Loucy (cell line): ENCODE measurements at regions not wholly inside any gene's neighbourhood (a gene's known extent, or its start where the extent isn't known, plus 50 kb on each side); places are given as distances from the start of the nearest gene placed in this dataset.
"Not testable (repeated sequence)": the region's sequence is repeated elsewhere in the genome, so short reads cannot be mapped to it uniquely, and the experiment has no call there.

Experiments used
- H2AFZ ChIP-seq: fragments of 200-600 bp; sonication (generic); 2 replicates; pipeline ENCODE4 v1.6.0; 2016; ENCODE audit warnings: antibody characterized with exemption, mild to moderate bottlenecking, low read length, moderate library complexity
- H3F3A ChIP-seq: fragments of 200-600 bp; 2 replicates; pipeline ENCODE4 v1.6.0; 2016; ENCODE audit warnings: antibody characterized with exemption, low read depth, mild to moderate bottlenecking
- H3K27me3 ChIP-seq: fragments of 200-600 bp; sonication (generic); 2 replicates; pipeline ENCODE4 v1.6.1; 2014; ENCODE audit warnings: low read length, mild to moderate bottlenecking; ENCODE audit not compliant: insufficient read depth, poor library complexity, severe bottlenecking
- H3K36me3 ChIP-seq: fragments of 200-600 bp; sonication (generic); 2 replicates; pipeline ENCODE4 v1.6.1; 2016; ENCODE audit warnings: low read length; ENCODE audit not compliant: insufficient read depth
- H3K4me1 ChIP-seq: fragments of 200-600 bp; sonication (generic); 2 replicates; pipeline ENCODE4 v1.5.1; 2014; ENCODE audit warnings: low read length, mild to moderate bottlenecking; ENCODE audit not compliant: insufficient read depth, poor library complexity, severe bottlenecking
- H3K4me2 ChIP-seq: fragments of 200-600 bp; sonication (generic); 2 replicates; pipeline ENCODE4 v1.6.0; 2014; ENCODE audit warnings: antibody characterized with exemption, low read length, low read depth, mild to moderate bottlenecking; ENCODE audit not compliant: poor library complexity, severe bottlenecking
- H3K4me3 ChIP-seq: fragments of 200-600 bp; sonication (generic); 2 replicates; pipeline ENCODE4 v1.5.1; 2014; ENCODE audit warnings: low read length, mild to moderate bottlenecking, mixed read lengths; ENCODE audit not compliant: poor library complexity, severe bottlenecking
- H3K79me2 ChIP-seq: fragments of 200-600 bp; sonication (generic); 2 replicates; pipeline ENCODE4 v1.6.1; 2014; ENCODE audit warnings: low read length; ENCODE audit not compliant: insufficient read depth
- H3K9ac ChIP-seq: fragments of 200-600 bp; sonication (generic); 2 replicates; pipeline ENCODE4 v1.6.0; 2014; ENCODE audit warnings: mild to moderate bottlenecking, low read depth, low read length, moderate library complexity; ENCODE audit not compliant: poor library complexity, severe bottlenecking
- H3K9me2 ChIP-seq: fragments of 200-600 bp; sonication (generic); replicated peaks from 2 replicates; pipeline ENCODE4 v1.6.1; 2016; ENCODE audit warnings: low read depth, low read length, mixed read lengths
- H3K9me3 ChIP-seq: fragments of 200-600 bp; sonication (generic); 2 replicates; pipeline ENCODE4 v1.6.1; 2014; ENCODE audit warnings: mild to moderate bottlenecking, antibody characterized with exemption, low read length, low read depth; ENCODE audit not compliant: insufficient read depth
- H4K20me1 ChIP-seq: fragments of 200-600 bp; sonication (generic); 2 replicates; pipeline ENCODE4 v1.6.0; 2014; ENCODE audit warnings: antibody characterized with exemption, low read length, mild to moderate bottlenecking; ENCODE audit not compliant: insufficient read depth, poor library complexity, severe bottlenecking

GRCh38 chr7:65549589-65550443 lies 176.2 kb downstream of the ZNF92 start:
- H2AFZ ChIP-seq, H3K9me3 ChIP-seq, H3K36me3 ChIP-seq, H3K9me2 ChIP-seq, H3K4me2 ChIP-seq, H3K9ac ChIP-seq, H4K20me1 ChIP-seq, H3F3A ChIP-seq, H3K27me3 ChIP-seq, H3K4me3 ChIP-seq, H3K4me1 ChIP-seq, H3K79me2 ChIP-seq: not testable (repeated sequence)

DNA sequence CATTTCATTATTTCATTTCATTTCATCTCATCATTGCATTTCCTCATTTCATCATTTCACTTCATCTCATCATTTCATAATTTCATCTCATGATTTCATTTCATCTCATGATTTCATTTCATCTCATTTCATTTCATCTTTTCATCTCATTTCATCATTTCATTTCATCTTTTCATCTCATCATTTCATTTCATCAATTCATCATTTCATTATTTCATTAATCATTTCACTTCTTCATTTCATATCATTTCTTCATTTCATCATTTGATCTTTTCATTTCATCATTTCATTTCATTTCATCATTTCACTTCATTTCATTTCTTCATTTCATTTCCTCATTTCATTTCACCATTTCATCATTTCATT lies 176.8 kb downstream of the ZNF92 start:
- H3K9me3 ChIP-seq, H3K4me1 ChIP-seq, H4K20me1 ChIP-seq, H3K79me2 ChIP-seq, H3F3A ChIP-seq, H3K9ac ChIP-seq, H3K9me2 ChIP-seq, H3K27me3 ChIP-seq, H3K4me3 ChIP-seq, H3K36me3 ChIP-seq, H2AFZ ChIP-seq, H3K4me2 ChIP-seq: not testable (repeated sequence)

DNA sequence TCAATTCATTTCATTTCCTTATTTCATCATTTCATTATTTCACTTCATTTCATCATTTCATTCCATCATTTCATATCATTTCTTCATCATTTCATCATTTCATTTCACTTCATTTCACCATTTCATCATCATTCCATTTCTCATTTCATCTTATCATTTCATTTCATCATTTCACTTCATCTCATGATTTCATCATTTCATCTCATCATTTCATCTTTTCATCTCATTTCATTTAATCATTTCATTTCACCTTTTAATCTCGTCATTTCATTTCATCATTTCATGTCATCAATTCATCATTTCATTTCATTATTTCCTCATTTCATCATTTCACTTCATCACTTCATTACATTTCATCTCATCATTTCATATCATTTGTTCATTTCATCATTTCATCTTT lies 177.4 kb downstream of the ZNF92 start:
- not testable (repeated sequence) for H2AFZ ChIP-seq, H3K79me2 ChIP-seq, H3K9ac ChIP-seq, H3K9me2 ChIP-seq, H3K4me3 ChIP-seq, H4K20me1 ChIP-seq, H3K27me3 ChIP-seq, H3F3A ChIP-seq, H3K4me1 ChIP-seq, H3K9me3 ChIP-seq, H3K4me2 ChIP-seq, H3K36me3 ChIP-seq

DNA sequence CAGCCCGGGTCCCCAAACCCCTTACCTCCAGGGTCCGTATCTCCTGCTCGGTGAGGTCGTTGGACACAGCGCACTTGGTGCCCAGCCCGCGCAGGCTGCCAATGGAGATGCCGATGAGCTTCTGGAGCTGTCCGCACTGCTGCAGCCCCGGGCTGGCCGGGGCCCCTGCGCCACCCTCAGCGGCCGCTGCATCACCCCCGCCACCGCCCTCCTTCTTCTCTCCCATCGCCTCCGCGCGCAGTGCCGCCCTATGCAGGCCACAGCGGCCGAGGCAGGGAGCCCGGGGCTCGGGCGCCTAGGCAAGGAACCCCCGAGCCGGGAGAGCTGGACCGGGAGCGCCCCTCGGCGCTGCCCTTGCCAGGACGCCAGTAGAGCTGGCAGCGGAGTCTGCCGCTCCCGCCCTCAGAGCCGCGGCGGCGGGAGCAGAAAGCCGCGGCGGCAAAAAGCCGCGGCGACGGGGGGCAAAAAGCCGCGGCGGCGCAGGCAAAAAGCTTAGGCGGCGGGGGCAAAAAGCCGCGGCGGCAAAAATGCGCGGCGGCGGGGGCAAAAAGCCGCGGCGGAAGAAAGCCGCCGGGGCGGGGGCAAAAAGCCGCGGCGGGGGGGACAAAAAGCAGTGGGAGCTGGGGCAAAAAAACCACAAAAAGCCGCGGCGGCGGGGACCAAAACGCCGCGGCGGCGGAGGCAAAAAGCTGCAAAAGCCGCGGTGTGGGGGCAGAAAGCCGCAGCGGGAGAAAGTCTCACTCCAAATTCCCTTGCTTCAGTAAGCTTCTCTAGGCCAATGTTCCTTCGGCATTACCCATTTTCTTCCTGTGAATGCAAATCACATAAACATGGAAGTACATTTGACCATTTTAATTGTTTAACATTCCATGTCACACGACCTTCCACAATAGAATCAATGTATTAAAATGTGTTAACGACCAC lies 181.2 kb downstream of the ZNF92 start:
- H3K9me2 ChIP-seq, H3K4me2 ChIP-seq, H3K4me1 ChIP-seq, H3K9ac ChIP-seq, H2AFZ ChIP-seq, H3K36me3 ChIP-seq, H3F3A ChIP-seq, H3K27me3 ChIP-seq, H3K79me2 ChIP-seq, H4K20me1 ChIP-seq, H3K4me3 ChIP-seq, H3K9me3 ChIP-seq: not testable (repeated sequence)

GRCh38 chr7:65558584-65558983 lies 184.9 kb downstream of the ZNF92 start:
- not testable (repeated sequence) for H3K79me2 ChIP-seq, H3K27me3 ChIP-seq, H3F3A ChIP-seq, H3K9me3 ChIP-seq, H4K20me1 ChIP-seq, H3K4me2 ChIP-seq, H3K4me3 ChIP-seq, H3K4me1 ChIP-seq, H3K36me3 ChIP-seq, H2AFZ ChIP-seq, H3K9me2 ChIP-seq, H3K9ac ChIP-seq

DNA sequence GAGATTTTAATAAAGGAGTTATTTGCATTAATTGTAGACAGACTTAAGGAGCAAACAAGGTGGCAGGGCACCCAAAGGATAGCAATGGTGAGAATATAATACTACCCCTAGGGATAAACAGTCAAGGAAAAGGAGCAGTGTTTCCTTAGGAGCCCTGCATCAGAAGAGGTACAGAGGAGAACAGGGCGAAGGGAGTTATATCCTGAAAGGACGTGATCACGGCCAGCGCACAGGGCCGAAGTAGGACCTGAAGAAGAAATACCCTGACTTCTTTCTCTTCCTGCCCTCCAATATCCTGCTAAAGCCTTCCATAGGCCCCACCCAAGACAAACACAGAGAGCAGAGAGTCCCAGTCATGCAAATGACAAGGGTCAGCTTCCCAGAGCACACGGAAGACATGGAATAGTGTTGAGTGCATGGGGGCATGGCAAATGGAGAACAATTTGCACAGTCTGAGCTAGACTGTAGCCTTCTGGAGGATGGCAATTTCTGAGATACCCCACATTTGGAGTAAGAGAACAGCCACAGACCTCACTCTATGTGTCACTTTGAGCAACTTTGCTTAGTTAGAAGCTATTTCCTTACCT lies 188.2 kb downstream of the ZNF92 start:
- not testable (repeated sequence) for H2AFZ ChIP-seq, H3K27me3 ChIP-seq, H3K79me2 ChIP-seq, H4K20me1 ChIP-seq, H3K4me3 ChIP-seq, H3K9ac ChIP-seq, H3K9me2 ChIP-seq, H3K4me2 ChIP-seq, H3K36me3 ChIP-seq, H3K9me3 ChIP-seq, H3K4me1 ChIP-seq, H3F3A ChIP-seq

GRCh38 chr7:65562522-65562921 lies 188.9 kb downstream of the ZNF92 start:
- not testable (repeated sequence) for H3F3A ChIP-seq, H3K79me2 ChIP-seq, H3K9ac ChIP-seq, H2AFZ ChIP-seq, H3K4me3 ChIP-seq, H3K9me2 ChIP-seq, H3K9me3 ChIP-seq, H3K27me3 ChIP-seq, H3K36me3 ChIP-seq, H3K4me2 ChIP-seq, H4K20me1 ChIP-seq, H3K4me1 ChIP-seq
